OCI-LY1 (cell line): ENCODE measurements at regions not wholly inside any gene's neighbourhood (a gene's known extent, or its start where the extent isn't known, plus 50 kb on each side); places are given as distances from the start of the nearest gene placed in this dataset.

Experiments
- CTCF ChIP-seq: fragments of 200-600 bp; sonication (generic), shearing (Covaris generic); IDR thresholded peaks from 2 replicates; pipeline ENCODE4 v1.5.1; 2017; ENCODE audit warnings: mild to moderate bottlenecking, antibody characterized with exemption, low read length, moderate library complexity, mixed read lengths
- EZH2 ChIP-seq: fragments of 200-600 bp; sonication (generic), shearing (Covaris generic); IDR thresholded peaks from 2 replicates; pipeline ENCODE4 v1.8.0; 2017; ENCODE audit warnings: borderline replicate concordance, mixed run types, mild to moderate bottlenecking, antibody characterized with exemption, low read length, moderate library complexity, mixed read lengths

GRCh38 chr1:147822292-147822691, 61.9 kb upstream of the GJA5 start:
- no peak for TF ChIP-seq CTCF
- TF ChIP-seq EZH2: no peak
